Smooth muscle cell (in vitro differentiated cells): ENCODE measurements at regions not wholly inside any gene's neighbourhood (a gene's known extent, or its start where the extent isn't known, plus 50 kb on each side); places are given as distances from the start of the nearest gene placed in this dataset.

Source experiments
- DNase-seq: peaks from one replicate; lab custom pipeline; 2025; ENCODE audit not compliant: unreplicated experiment; lab: John Stamatoyannopoulos, UW
- H2AFZ ChIP-seq: fragments of 200-600 bp; sonication (generic); 2 replicates; pipeline ENCODE4 v1.6.0; 2016; ENCODE audit warnings: antibody characterized with exemption, low read depth, mild to moderate bottlenecking
- H3F3A ChIP-seq: fragments of 200-600 bp; sonication (generic); 2 replicates; pipeline ENCODE4 v1.6.0; 2017; ENCODE audit warnings: antibody characterized with exemption, low read depth
- H3K27ac ChIP-seq: fragments of 200-600 bp; sonication (generic); 2 replicates; pipeline ENCODE4 v1.5.1; 2016; ENCODE audit warnings: low read depth, mild to moderate bottlenecking
- H3K27me3 ChIP-seq: fragments of 200-600 bp; sonication (generic); 2 replicates; pipeline ENCODE4 v1.6.1; 2016; ENCODE audit warnings: low read depth, mild to moderate bottlenecking
- H3K36me3 ChIP-seq: fragments of 200-600 bp; sonication (generic); 2 replicates; pipeline ENCODE4 v1.5.1; 2016; ENCODE audit warnings: low read depth
- H3K4me1 ChIP-seq: fragments of 200-600 bp; sonication (generic); 2 replicates; pipeline ENCODE4 v1.5.1; 2016; ENCODE audit warnings: low read depth
- H3K4me2 ChIP-seq: fragments of 200-600 bp; sonication (generic); 2 replicates; pipeline ENCODE4 v1.6.0; 2016; ENCODE audit warnings: mild to moderate bottlenecking
- H3K4me3 ChIP-seq: fragments of 200-600 bp; sonication (generic); 2 replicates; pipeline ENCODE4 v1.5.1; 2016; ENCODE audit warnings: mild to moderate bottlenecking
- H3K79me2 ChIP-seq: fragments of 200-600 bp; sonication (generic); 2 replicates; pipeline ENCODE4 v1.6.0; 2016; ENCODE audit warnings: low read depth, mild to moderate bottlenecking
- H3K9ac ChIP-seq: fragments of 200-600 bp; sonication (generic); 2 replicates; pipeline ENCODE4 v1.6.0; 2016; ENCODE audit warnings: low read depth
- H3K9me3 ChIP-seq: fragments of 200-600 bp; sonication (generic); replicated peaks from 2 replicates; pipeline ENCODE4 v1.5.1; 2016; ENCODE audit warnings: low read depth
- H4K20me1 ChIP-seq: fragments of 200-600 bp; sonication (generic); 2 replicates; pipeline ENCODE4 v1.6.0; 2016; ENCODE audit warnings: low read depth
- WGBS: methylation state at CpG from one replicate; pipeline ENCODE4 v1.1.7; 2016; ENCODE audit warnings: low lambda C conversion rate; 5-methylcytosine and 5-hydroxymethylcytosine counted together
- TF ChIP-seq, protein P1 (sequence below): fragments of 200-600 bp; sonication (generic); IDR thresholded peaks from 2 replicates; pipeline ENCODE4 v1.5.1; 2017; ENCODE audit warnings: borderline replicate concordance, mild to moderate bottlenecking, antibody characterized with exemption; ENCODE audit not compliant: insufficient read depth, poor library complexity, severe bottlenecking

DNA sequence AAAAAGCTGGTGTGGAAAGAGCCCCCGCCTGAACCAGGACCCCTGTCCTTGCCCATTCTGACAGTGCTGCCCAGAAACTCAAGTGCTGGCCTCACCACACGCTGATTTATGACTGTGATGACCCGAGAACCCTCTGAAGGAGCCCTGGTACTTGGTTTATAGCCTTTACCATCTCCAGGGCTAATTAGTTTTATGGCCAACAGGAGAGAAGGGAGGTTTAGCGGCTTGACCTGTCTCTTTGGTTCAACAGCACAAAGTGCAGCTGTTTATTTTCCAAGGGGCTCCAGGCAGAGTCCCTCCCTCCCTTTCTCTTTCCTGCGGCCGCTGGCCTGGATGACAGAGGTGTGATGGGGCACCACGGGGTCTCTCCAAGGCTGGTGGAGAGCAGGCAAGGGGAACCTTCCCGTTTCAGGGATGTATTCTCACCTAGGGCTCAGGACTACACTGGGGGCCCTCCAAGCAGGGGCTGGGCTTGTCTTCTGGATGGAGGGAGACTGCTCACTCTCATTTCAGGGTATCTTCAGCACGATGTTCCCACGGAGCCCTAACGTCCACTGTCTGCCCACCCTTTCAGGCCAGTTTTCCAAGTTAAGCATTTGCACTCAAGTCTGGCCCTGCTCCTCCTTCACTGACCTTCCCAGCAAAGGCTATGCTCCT is 174.2 kb upstream of the GLI2 start:
- Histone ChIP-seq H3K4me3 (no peak overlapping the region), H3K4me2 (no peak overlapping the region), H3F3A (peaks cover 10% of the 10 kb centered on the region), H3K27me3 (no peaks in the 10 kb centered on the region), H2AFZ (no peak overlapping the region), H3K79me2 (no peaks in the 10 kb centered on the region), H3K9me3 (no peaks in the 10 kb centered on the region), H3K9ac (no peak overlapping the region), H3K27ac (no peak overlapping the region), H3K36me3 (no peaks in the 10 kb centered on the region), H3K4me1 (peaks cover 12% of the 10 kb centered on the region), H4K20me1 (no peaks in the 10 kb centered on the region)
- DNase-seq: no peak
- WGBS: 71% methylated on average over 11 of the region's 11 CpGs
- TF ChIP-seq, protein P1, sequence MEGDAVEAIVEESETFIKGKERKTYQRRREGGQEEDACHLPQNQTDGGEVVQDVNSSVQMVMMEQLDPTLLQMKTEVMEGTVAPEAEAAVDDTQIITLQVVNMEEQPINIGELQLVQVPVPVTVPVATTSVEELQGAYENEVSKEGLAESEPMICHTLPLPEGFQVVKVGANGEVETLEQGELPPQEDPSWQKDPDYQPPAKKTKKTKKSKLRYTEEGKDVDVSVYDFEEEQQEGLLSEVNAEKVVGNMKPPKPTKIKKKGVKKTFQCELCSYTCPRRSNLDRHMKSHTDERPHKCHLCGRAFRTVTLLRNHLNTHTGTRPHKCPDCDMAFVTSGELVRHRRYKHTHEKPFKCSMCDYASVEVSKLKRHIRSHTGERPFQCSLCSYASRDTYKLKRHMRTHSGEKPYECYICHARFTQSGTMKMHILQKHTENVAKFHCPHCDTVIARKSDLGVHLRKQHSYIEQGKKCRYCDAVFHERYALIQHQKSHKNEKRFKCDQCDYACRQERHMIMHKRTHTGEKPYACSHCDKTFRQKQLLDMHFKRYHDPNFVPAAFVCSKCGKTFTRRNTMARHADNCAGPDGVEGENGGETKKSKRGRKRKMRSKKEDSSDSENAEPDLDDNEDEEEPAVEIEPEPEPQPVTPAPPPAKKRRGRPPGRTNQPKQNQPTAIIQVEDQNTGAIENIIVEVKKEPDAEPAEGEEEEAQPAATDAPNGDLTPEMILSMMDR: no peak

DNA sequence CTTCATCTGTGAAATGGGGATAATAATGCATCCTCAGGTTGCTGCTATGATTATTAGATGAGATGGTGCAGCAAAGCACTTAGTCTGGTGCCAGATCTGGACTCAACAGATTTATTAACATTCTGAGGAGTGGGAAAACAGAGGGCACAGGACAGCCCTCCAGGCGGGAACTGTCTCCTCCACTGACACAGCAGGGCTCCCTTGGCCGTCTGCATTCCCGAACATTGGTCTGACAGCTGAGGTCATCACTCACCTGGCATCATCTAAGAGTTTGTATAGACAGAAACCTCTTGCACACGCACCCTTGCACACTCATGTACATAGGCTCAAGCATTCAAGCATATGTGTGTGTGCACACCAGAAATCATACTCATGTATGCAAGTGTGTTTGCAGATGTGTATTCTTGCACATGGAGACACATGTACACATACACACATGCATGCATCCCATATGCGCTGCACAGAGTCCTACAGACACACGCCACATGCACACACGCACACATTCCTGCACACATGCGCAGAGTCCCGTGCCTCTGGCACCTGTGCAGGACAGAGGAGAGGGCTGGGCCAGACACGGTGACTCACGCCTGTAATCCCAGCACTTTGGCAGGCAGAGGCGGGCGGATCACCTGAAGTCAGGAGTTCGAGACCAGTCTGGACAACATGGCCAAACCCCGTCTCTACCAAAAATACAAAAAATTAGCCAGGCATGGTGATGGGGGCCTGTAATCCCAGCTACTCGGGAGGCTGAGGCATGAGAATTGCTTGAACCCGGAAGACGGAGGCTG is 173.3 kb upstream of the GLI2 start:
- DNase-seq: no peak

DNA sequence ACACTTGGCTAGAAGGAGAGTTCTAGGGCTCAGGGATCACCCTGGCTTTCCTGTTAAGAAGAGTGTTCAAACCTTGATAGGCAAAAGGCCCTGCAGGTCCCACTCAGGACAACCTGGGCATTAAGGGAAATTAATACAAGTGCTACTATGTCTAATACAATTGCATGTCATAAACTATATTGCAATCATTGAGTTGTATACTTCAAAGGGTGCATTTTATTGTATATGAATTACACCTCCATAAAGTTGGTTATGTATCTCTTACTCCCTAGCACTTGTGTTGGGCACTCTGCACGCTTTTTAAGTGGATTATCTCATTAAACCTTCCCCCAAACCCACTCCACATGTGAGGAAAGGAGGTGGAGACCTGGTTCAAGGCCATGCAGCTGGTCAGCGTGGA is 172.1 kb upstream of the GLI2 start:
- Histone ChIP-seq H3K9me3 (no peaks in the 10 kb centered on the region), H3K4me3 (no peak overlapping the region), H4K20me1 (no peaks in the 10 kb centered on the region), H3K4me2 (no peak overlapping the region), H3K4me1 (peaks cover 10% of the 10 kb centered on the region), H3K9ac (no peak overlapping the region), H3K79me2 (no peaks in the 10 kb centered on the region), H3K27me3 (peaks cover 6% of the 10 kb centered on the region), H3F3A (peaks cover 9% of the 10 kb centered on the region), H3K36me3 (no peaks in the 10 kb centered on the region), H2AFZ (no peak overlapping the region), H3K27ac (no peak overlapping the region)
- TF ChIP-seq, protein P1: no peak
- WGBS: 90% methylated on average over 2 of the region's 2 CpGs
- DNase-seq: no peak

More for the DNA sequence above, 173.3 kb upstream of the GLI2 start:
- Histone ChIP-seq H3K4me3 (no peak overlapping the region), H3K27me3 (peaks cover 1% of the 10 kb centered on the region), H3K9ac (no peak overlapping the region), H3K27ac (no peak overlapping the region), H3K79me2 (no peaks in the 10 kb centered on the region), H3K4me2 (no peak overlapping the region), H3K4me1 (peaks cover 12% of the 10 kb centered on the region), H3K36me3 (no peaks in the 10 kb centered on the region), H3K9me3 (no peaks in the 10 kb centered on the region), H2AFZ (no peak overlapping the region), H4K20me1 (no peaks in the 10 kb centered on the region), H3F3A (peaks cover 10% of the 10 kb centered on the region)
- TF ChIP-seq, protein P1: no peak
- 94% methylated on average over 18 of the region's 18 CpGs for WGBS
